ENCODE measurements at regions not wholly inside any gene's neighbourhood (a gene's known extent, or its start where the extent isn't known, plus 50 kb on each side); places are given as distances from the start of the nearest gene placed in this dataset.

GRCh38 chr6:97399208-97399607, 116.2 kb upstream of the MMS22L start:
- no peak overlapping the region for H3K27ac ChIP-seq (ENCODE audit: low read depth, low read length, poor library complexity, severe bottlenecking)
- H3K9me3 ChIP-seq (ENCODE audit: low read depth, low read length, poor library complexity, severe bottlenecking), result no peaks in the 10 kb centered on the region
- intact Hi-C loops (cut with micrococcal nuclease; ENCODE audit: unreplicated experiment), result no loop called here
- ChIA-PET CTCF (no interaction called here), POLR2A (ENCODE audit: low non-redundant PET) (no interaction called here)
- peaks cover 3% of the 10 kb centered on the region for H3K4me1 ChIP-seq (ENCODE audit: insufficient read depth, low read length, poor library complexity, severe bottlenecking)
- H3K36me3 ChIP-seq (ENCODE audit: insufficient read depth, low read length, poor library complexity, severe bottlenecking), result no peaks in the 10 kb centered on the region
- no peak for TF ChIP-seq EZH2 (IDR thresholded peaks at IDR 0.05; ENCODE audit: borderline replicate concordance, low read depth, low read length, poor library complexity, severe bottlenecking)
- TF ChIP-seq CTCF (conservative IDR thresholded peaks at IDR 0.05; ENCODE audit: low read depth, low read length), result no peak
- H3K4me3 ChIP-seq (ENCODE audit: low read depth, low read length, poor library complexity, severe bottlenecking), result no peak overlapping the region
- no peaks in the 10 kb centered on the region for H3K27me3 ChIP-seq (replicated peaks; ENCODE audit: insufficient read depth, low read depth, low read length, poor library complexity)
- DNase-seq (ENCODE audit: low spot score), result no peak
- no TSS peak for BruUV-seq (replicated peaks)

- POLR2A ChIA-PET (ENCODE audit: low non-redundant PET), result no interaction called here
- H3K4me1 ChIP-seq (ENCODE audit: insufficient read depth, low read length, poor library complexity, severe bottlenecking), result peaks cover 3% of the 10 kb centered on the region
- CTCF ChIA-PET, result interaction anchor here (0.6 kb wide), 2 partner anchors 29 to 503 kb away, joined by 4 to 5 read pairs; no protein-coding TSS in a partner anchor
- intact Hi-C loops (cut with micrococcal nuclease; ENCODE audit: unreplicated experiment), result no loop called here
- no peak overlapping the region for H3K27ac ChIP-seq (ENCODE audit: low read depth, low read length, poor library complexity, severe bottlenecking)
- H3K27me3 ChIP-seq (replicated peaks; ENCODE audit: insufficient read depth, low read depth, low read length, poor library complexity), result no peaks in the 10 kb centered on the region
- H3K9me3 ChIP-seq (ENCODE audit: low read depth, low read length, poor library complexity, severe bottlenecking), result no peaks in the 10 kb centered on the region
- H3K4me3 ChIP-seq (ENCODE audit: low read depth, low read length, poor library complexity, severe bottlenecking), result no peak overlapping the region
- DNase-seq (ENCODE audit: low spot score), result peak; percentile 49
- BruUV-seq (replicated peaks), result no TSS peak
- H3K36me3 ChIP-seq (ENCODE audit: insufficient read depth, low read length, poor library complexity, severe bottlenecking), result no peaks in the 10 kb centered on the region
- TF ChIP-seq EZH2 (IDR thresholded peaks at IDR 0.05; ENCODE audit: borderline replicate concordance, low read depth, low read length, poor library complexity, severe bottlenecking) (no peak), CTCF (conservative IDR thresholded peaks at IDR 0.05; ENCODE audit: low read depth, low read length) (no peak)
Observed at GRCh38 chr6:97401533-97401932, 118.5 kb upstream of the MMS22L start.

GRCh38 chr6:97405818-97406409, 122.9 kb upstream of the MMS22L start:
- Histone ChIP-seq H3K4me1 (ENCODE audit: insufficient read depth, low read length, poor library complexity, severe bottlenecking) (peaks cover 3% of the 10 kb centered on the region), H3K9me3 (ENCODE audit: low read depth, low read length, poor library complexity, severe bottlenecking) (no peaks in the 10 kb centered on the region), H3K36me3 (ENCODE audit: insufficient read depth, low read length, poor library complexity, severe bottlenecking) (no peaks in the 10 kb centered on the region), H3K27ac (ENCODE audit: low read depth, low read length, poor library complexity, severe bottlenecking) (no peak overlapping the region), H3K4me3 (ENCODE audit: low read depth, low read length, poor library complexity, severe bottlenecking) (no peak overlapping the region), H3K27me3 (replicated peaks; ENCODE audit: insufficient read depth, low read depth, low read length, poor library complexity) (no peaks in the 10 kb centered on the region)
- ChIA-PET CTCF (no interaction called here), POLR2A (ENCODE audit: low non-redundant PET) (no interaction called here)
- DNase-seq (ENCODE audit: low spot score), result peak; percentile 6
- TF ChIP-seq CTCF (conservative IDR thresholded peaks at IDR 0.05; ENCODE audit: low read depth, low read length) (no peak), EZH2 (IDR thresholded peaks at IDR 0.05; ENCODE audit: borderline replicate concordance, low read depth, low read length, poor library complexity, severe bottlenecking) (no peak)
- intact Hi-C loops (cut with micrococcal nuclease; ENCODE audit: unreplicated experiment), result no loop called here
- BruUV-seq (replicated peaks), result no TSS peak
